GM10266 (cell line): ENCODE measurements at regions not wholly inside any gene's neighbourhood (a gene's known extent, or its start where the extent isn't known, plus 50 kb on each side); places are given as distances from the start of the nearest gene placed in this dataset.

Source experiments
- DNase-seq: peaks from one replicate; pipeline ENCODE4 v3.0.0; 2012; ENCODE audit errors: extremely low spot score
- TF ChIP-seq, protein P1 (sequence below): IDR thresholded peaks from 2 replicates; pipeline ENCODE4 v1.5.1; 2012; ENCODE audit warnings: mild to moderate bottlenecking, low read depth; ENCODE audit not compliant: control insufficient read depth, insufficient read depth; ENCODE audit errors: missing control alignments

DNA sequence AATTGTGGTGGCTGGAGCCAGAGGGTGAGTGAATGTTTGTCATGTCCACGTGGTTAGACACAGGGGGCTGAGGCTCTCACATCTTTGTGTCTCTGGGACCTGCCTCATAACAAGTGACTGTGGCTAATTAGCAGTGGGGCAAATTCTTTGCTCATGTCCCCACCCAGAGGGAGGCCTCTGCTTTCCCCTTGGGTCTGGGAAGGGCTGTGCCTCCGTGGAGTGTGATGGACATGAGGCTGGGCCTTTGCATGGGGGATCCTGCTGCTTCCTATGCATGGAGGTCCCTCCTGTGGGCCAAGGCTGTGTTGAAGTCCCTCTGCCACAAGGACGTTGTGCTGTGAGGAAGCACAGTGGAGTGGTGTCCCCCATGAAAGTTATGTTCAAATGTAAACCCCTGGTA lies 327.4 kb upstream of the SHH start:
- TF ChIP-seq, protein P1, sequence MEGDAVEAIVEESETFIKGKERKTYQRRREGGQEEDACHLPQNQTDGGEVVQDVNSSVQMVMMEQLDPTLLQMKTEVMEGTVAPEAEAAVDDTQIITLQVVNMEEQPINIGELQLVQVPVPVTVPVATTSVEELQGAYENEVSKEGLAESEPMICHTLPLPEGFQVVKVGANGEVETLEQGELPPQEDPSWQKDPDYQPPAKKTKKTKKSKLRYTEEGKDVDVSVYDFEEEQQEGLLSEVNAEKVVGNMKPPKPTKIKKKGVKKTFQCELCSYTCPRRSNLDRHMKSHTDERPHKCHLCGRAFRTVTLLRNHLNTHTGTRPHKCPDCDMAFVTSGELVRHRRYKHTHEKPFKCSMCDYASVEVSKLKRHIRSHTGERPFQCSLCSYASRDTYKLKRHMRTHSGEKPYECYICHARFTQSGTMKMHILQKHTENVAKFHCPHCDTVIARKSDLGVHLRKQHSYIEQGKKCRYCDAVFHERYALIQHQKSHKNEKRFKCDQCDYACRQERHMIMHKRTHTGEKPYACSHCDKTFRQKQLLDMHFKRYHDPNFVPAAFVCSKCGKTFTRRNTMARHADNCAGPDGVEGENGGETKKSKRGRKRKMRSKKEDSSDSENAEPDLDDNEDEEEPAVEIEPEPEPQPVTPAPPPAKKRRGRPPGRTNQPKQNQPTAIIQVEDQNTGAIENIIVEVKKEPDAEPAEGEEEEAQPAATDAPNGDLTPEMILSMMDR, result no peak
- DNase-seq, result no peak

DNA sequence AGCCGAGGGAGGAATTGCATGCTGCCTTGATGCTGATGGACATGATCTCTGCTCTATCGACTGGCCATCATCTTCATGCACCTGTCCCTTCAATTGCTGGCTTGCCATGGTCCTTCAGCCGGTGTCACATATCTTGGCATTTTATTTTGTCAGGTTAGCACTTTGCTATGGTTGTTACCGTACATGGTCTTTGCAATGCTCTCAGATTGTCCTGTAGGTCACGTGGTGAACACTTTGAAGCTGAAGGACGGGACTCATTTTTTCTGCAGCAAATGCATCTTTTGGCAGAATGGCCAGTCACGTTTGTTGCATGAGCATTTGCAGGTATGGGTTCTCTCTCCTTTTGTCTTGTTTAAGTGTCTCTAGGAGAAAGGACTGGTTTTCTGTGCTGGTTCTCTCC lies 326.8 kb upstream of the SHH start:
- TF ChIP-seq, protein P1, result no peak
- no peak for DNase-seq

DNA sequence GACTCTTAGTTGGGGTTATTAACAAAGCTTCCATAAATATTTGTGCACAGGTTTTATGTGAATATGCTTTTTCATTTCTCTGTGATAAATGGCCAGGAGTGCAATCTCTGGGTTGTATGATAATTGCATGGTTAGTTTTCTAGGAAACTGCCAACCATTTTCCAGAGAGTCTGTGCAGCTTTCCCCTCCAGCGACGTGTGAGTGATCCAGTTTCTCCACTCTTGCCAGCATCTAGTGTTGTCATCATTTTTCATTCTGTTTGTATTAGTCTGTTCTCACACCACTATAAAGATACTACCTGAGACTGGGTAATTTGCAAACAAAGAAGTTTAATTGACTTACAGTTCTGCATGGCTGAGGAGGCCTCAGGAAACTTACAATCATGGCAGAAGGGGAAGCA lies 319.6 kb upstream of the SHH start:
- TF ChIP-seq, protein P1, result no peak
- DNase-seq, result no peak

DNA sequence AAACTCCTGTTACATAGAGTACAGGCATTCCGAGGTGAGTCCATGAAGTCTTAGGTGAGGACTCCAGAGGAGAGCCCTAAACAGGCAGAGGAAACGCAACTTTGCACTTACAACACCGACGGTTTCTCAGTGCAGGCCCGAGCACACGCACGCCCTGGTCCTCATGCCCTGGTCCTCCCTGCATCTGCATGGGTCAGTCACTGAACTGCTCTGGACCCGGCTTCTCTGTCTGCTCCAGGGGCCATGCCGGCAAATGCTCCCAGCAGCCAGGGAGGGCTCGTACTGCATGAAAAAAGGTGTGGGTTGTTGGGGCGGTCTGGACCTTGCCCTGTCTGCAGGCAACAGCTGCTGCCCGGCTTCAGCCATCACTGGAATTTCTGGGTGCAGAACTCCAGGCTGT lies 317.3 kb upstream of the SHH start:
- DNase-seq, result no peak
- TF ChIP-seq, protein P1, result no peak

DNA sequence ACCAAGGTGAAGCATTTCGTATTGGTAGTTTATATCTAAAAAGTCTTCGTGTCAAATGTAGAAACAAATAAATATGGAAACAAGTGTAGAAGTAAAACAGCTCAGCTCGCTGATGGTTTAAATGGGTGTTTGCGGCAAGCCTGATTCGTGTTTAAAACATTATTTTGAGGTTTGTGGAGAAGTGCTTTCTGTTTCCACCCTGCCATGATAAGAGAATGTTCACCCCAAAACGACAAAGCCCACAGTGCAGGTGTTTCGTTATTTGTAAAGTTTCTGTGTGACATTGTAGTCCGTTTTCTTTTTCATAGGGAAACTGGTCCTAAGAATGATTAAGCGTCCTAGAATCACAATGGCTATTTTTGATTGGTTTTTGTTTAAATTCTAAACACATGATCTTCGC lies 316.2 kb upstream of the SHH start:
- TF ChIP-seq, protein P1, result no peak
- no peak for DNase-seq

DNA sequence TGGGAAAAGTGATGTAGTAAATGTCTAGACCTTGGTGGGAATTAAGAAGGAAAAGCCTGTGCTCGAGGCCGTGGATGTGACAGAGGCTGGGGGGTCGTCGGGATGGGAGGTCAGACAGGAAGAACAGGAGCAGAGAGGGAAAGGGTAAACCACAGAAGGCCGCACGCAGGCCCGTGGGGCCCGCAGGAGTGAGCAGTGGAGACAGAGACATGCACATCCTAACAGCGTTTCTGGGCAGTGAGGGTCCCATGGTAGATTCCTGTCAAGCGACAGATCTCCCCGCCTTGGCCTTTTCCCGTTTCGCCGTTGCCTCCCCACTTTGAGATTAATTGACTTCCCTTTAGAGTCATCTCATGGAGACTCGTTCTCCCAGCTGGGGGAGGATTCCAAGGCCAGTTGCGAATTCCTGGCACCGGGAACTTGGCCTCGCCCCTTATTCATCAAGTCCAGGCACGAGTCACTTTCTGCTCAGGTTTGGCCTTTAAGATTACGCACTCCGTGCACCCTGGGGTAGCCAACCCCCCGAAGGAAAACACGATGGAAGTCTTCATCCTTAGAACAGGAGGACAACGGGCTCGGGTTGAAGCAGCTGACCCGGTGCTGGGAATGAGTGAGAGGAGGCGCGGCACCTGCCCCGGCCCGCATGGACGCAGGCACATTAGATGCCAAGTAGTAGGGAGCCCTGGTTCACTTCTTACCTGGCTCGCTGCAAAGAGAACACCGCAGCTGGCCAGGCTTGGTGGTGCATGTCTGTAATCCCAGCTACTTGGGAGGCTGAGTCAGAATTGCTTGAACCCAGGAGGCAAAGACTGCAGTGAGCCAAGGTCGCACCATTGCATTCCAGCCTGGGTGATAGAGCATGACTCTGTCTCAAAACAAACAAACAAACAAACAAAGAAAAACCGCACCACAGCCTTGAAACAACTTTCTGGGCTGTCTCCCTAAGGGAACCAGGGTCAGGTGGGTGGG lies 315.2 kb upstream of the SHH start:
- DNase-seq, result no peak
- TF ChIP-seq, protein P1, result no peak
